ENCODE measurements at regions not wholly inside any gene's neighbourhood (a gene's known extent, or its start where the extent isn't known, plus 50 kb on each side); places are given as distances from the start of the nearest gene placed in this dataset.

GRCh38 chr1:194289569-194290266 lies 1103.3 kb upstream of the B3GALT2 start (continued):
- no peak for TF ChIP-seq PATZ1 (CRISPR knock-in tag; IDR thresholded peaks at IDR 0.05; ENCODE audit: borderline replicate concordance)
- no peak for TF ChIP-seq ISL1 (CRISPR knock-in tag; IDR thresholded peaks at IDR 0.05)

DNA sequence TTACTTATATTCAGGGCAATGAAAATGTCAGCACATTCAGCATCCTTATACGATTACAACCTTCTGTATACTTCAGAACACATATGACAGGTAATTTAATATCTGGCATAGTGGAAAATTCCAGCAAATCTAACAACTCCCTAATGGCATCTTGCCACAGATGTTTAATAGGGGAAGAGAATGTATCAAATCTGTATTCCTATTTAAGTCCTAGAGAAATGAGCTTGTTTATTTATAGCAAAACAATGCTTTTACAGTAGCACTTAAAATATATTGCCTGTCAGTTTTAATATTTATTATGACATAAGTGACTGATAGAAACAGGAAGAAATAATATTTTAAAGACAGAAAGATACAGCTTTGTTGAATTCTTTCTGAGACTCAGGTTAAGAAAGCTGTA lies 1101.8 kb upstream of the B3GALT2 start:
- no peak for TF ChIP-seq PATZ1 (CRISPR knock-in tag; IDR thresholded peaks at IDR 0.05; ENCODE audit: borderline replicate concordance)
- TF ChIP-seq, protein P1, sequence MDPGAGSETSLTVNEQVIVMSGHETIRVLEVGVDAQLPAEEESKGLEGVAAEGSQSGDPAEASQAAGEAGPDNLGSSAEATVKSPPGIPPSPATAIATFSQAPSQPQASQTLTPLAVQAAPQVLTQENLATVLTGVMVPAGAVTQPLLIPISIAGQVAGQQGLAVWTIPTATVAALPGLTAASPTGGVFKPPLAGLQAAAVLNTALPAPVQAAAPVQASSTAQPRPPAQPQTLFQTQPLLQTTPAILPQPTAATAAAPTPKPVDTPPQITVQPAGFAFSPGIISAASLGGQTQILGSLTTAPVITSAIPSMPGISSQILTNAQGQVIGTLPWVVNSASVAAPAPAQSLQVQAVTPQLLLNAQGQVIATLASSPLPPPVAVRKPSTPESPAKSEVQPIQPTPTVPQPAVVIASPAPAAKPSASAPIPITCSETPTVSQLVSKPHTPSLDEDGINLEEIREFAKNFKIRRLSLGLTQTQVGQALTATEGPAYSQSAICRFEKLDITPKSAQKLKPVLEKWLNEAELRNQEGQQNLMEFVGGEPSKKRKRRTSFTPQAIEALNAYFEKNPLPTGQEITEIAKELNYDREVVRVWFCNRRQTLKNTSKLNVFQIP (CRISPR knock-in tag; IDR thresholded peaks at IDR 0.05; ENCODE audit: borderline replicate concordance, low read depth) = no peak
- TF ChIP-seq ARNTL (CRISPR knock-in tag; IDR thresholded peaks at IDR 0.05; ENCODE audit: borderline replicate concordance, low read depth) = no peak
- TF ChIP-seq BACH2 (CRISPR knock-in tag; IDR thresholded peaks at IDR 0.05; ENCODE audit: borderline replicate concordance) = no peak
- TF ChIP-seq SNAI2 (CRISPR knock-in tag; IDR thresholded peaks at IDR 0.05) = no peak
- TF ChIP-seq ZNF8 (CRISPR knock-in tag; IDR thresholded peaks at IDR 0.05) = no peak
- TF ChIP-seq ESRRG (CRISPR knock-in tag; IDR thresholded peaks at IDR 0.05) = no peak
- no peak for TF ChIP-seq TCF4 (CRISPR knock-in tag; IDR thresholded peaks at IDR 0.05; ENCODE audit: borderline replicate concordance)
- no peak for TF ChIP-seq ZNF70 (CRISPR knock-in tag; IDR thresholded peaks at IDR 0.05)
- TF ChIP-seq ZC3H10 (CRISPR knock-in tag; IDR thresholded peaks at IDR 0.05) = no peak
- TF ChIP-seq TOX (CRISPR knock-in tag; IDR thresholded peaks at IDR 0.05; ENCODE audit: borderline replicate concordance) = no peak
- TF ChIP-seq CSDC2 (CRISPR knock-in tag; IDR thresholded peaks at IDR 0.05) = no peak
- no peak for TF ChIP-seq ZNF565 (CRISPR knock-in tag; conservative IDR thresholded peaks at IDR 0.05; ENCODE audit: low read depth)
- no peak for TF ChIP-seq ZFP30 (CRISPR knock-in tag; IDR thresholded peaks at IDR 0.05)
- no peak for TF ChIP-seq GLIS3 (CRISPR knock-in tag; IDR thresholded peaks at IDR 0.05)
- no peak for TF ChIP-seq ZFP3 (CRISPR knock-in tag; IDR thresholded peaks at IDR 0.05)
- no peak for TF ChIP-seq OSR1 (CRISPR knock-in tag; IDR thresholded peaks at IDR 0.05)
- TF ChIP-seq, protein P2, sequence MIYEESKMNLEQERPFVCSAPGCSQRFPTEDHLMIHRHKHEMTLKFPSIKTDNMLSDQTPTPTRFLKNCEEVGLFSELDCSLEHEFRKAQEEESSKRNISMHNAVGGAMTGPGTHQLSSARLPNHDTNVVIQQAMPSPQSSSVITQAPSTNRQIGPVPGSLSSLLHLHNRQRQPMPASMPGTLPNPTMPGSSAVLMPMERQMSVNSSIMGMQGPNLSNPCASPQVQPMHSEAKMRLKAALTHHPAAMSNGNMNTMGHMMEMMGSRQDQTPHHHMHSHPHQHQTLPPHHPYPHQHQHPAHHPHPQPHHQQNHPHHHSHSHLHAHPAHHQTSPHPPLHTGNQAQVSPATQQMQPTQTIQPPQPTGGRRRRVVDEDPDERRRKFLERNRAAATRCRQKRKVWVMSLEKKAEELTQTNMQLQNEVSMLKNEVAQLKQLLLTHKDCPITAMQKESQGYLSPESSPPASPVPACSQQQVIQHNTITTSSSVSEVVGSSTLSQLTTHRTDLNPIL (CRISPR knock-in tag; IDR thresholded peaks at IDR 0.05; ENCODE audit: low read depth) = no peak
- ATAC-seq = no peak

- ATAC-seq = no peak
- no peak for TF ChIP-seq BACH2 (CRISPR knock-in tag; IDR thresholded peaks at IDR 0.05; ENCODE audit: borderline replicate concordance)
- no peak for TF ChIP-seq ESRRG (CRISPR knock-in tag; IDR thresholded peaks at IDR 0.05)
- TF ChIP-seq ARNTL (CRISPR knock-in tag; IDR thresholded peaks at IDR 0.05; ENCODE audit: borderline replicate concordance, low read depth) = no peak
- TF ChIP-seq PPARA (CRISPR knock-in tag; IDR thresholded peaks at IDR 0.05; ENCODE audit: borderline replicate concordance) = no peak
- no peak for TF ChIP-seq CSRNP3 (CRISPR knock-in tag; IDR thresholded peaks at IDR 0.05)
- no peak for TF ChIP-seq ZFP30 (CRISPR knock-in tag; IDR thresholded peaks at IDR 0.05)
- TF ChIP-seq CSDC2 (CRISPR knock-in tag; IDR thresholded peaks at IDR 0.05) = no peak
- TF ChIP-seq ISL1 (CRISPR knock-in tag; IDR thresholded peaks at IDR 0.05) = no peak
- TF ChIP-seq ZNF565 (CRISPR knock-in tag; conservative IDR thresholded peaks at IDR 0.05; ENCODE audit: low read depth) = no peak
- TF ChIP-seq ZNF70 (CRISPR knock-in tag; IDR thresholded peaks at IDR 0.05) = no peak
- TF ChIP-seq, protein P3, sequence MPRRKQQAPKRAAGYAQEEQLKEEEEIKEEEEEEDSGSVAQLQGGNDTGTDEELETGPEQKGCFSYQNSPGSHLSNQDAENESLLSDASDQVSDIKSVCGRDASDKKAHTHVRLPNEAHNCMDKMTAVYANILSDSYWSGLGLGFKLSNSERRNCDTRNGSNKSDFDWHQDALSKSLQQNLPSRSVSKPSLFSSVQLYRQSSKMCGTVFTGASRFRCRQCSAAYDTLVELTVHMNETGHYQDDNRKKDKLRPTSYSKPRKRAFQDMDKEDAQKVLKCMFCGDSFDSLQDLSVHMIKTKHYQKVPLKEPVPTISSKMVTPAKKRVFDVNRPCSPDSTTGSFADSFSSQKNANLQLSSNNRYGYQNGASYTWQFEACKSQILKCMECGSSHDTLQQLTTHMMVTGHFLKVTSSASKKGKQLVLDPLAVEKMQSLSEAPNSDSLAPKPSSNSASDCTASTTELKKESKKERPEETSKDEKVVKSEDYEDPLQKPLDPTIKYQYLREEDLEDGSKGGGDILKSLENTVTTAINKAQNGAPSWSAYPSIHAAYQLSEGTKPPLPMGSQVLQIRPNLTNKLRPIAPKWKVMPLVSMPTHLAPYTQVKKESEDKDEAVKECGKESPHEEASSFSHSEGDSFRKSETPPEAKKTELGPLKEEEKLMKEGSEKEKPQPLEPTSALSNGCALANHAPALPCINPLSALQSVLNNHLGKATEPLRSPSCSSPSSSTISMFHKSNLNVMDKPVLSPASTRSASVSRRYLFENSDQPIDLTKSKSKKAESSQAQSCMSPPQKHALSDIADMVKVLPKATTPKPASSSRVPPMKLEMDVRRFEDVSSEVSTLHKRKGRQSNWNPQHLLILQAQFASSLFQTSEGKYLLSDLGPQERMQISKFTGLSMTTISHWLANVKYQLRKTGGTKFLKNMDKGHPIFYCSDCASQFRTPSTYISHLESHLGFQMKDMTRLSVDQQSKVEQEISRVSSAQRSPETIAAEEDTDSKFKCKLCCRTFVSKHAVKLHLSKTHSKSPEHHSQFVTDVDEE (CRISPR knock-in tag; IDR thresholded peaks at IDR 0.05) = no peak
- no peak for TF ChIP-seq PATZ1 (CRISPR knock-in tag; IDR thresholded peaks at IDR 0.05; ENCODE audit: borderline replicate concordance)
- TF ChIP-seq ZC3H10 (CRISPR knock-in tag; IDR thresholded peaks at IDR 0.05) = no peak
- TF ChIP-seq RARB (CRISPR knock-in tag; IDR thresholded peaks at IDR 0.05) = no peak
- TF ChIP-seq TOX (CRISPR knock-in tag; IDR thresholded peaks at IDR 0.05; ENCODE audit: borderline replicate concordance) = no peak
- TF ChIP-seq TCF4 (CRISPR knock-in tag; IDR thresholded peaks at IDR 0.05; ENCODE audit: borderline replicate concordance) = no peak
- no peak for TF ChIP-seq ZNF8 (CRISPR knock-in tag; IDR thresholded peaks at IDR 0.05)
- TF ChIP-seq SNAI2 (CRISPR knock-in tag; IDR thresholded peaks at IDR 0.05) = no peak
- TF ChIP-seq ZFP3 (CRISPR knock-in tag; IDR thresholded peaks at IDR 0.05) = no peak
- TF ChIP-seq GLIS3 (CRISPR knock-in tag; IDR thresholded peaks at IDR 0.05) = no peak
Measured at GRCh38 chr1:194281376-194281775, 1095.0 kb upstream of the B3GALT2 start.
